Body of pancreas (tissue), 4 donors: ENCODE measurements at regions not wholly inside any gene's neighbourhood (a gene's known extent, or its start where the extent isn't known, plus 50 kb on each side); places are given as distances from the start of the nearest gene placed in this dataset.

Experiments
- POLR2A ChIP-seq, 3 donors: fragments of 450-650 bp; IDR thresholded peaks; one replicate each; pipeline ENCODE4 v1.6.1; 2016; ENCODE audit warnings: antibody characterized with exemption in 3 of 3, mild to moderate bottlenecking in 2 of 3
- TF ChIP-seq, protein P1 (sequence below), 7 experiments: fragments of 450-650 bp in 4 of 7; fragments of 200-600 bp in 3 of 7; sonication (generic) in 3 of 7; IDR thresholded peaks; one replicate each; pipeline ENCODE4 v1.5.1; 2016 to 2019; ENCODE audit warnings: antibody characterized with exemption in 7 of 7

DNA sequence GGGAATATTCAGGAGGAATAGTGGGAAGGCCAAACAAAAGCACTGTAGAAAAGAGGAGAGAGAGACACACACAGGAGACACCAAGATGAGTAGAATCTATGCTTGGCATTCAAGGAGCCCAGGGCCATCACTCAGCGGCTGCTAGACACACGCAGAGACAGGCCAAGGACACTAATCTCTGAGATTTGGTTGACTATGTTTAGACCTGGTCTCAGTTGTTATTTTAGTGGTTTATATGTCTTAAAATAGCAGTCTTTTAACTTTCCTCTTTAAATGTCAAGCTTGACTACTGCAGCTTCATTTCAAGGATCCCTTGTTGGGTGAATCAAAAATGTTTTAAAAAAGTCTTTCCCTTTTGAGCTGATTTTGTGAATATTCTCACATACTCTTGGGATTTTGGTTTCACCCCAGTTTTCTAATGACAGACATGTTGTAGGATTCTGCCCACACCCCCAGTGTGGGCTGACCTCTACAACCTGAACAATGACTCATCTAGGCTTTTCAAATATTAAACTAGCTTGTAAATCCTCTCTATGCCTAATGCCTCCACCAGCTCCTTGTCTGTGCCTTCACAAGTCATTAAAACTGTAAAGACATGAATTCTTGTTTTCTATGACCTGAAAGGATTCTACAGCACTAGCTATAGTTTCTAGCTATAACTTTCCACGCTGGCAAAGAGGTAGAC is 142.7 kb upstream of the EXOC2 start:
- no peak for TF ChIP-seq POLR2A (IDR thresholded peaks at IDR 0.05)
- TF ChIP-seq, protein P1, sequence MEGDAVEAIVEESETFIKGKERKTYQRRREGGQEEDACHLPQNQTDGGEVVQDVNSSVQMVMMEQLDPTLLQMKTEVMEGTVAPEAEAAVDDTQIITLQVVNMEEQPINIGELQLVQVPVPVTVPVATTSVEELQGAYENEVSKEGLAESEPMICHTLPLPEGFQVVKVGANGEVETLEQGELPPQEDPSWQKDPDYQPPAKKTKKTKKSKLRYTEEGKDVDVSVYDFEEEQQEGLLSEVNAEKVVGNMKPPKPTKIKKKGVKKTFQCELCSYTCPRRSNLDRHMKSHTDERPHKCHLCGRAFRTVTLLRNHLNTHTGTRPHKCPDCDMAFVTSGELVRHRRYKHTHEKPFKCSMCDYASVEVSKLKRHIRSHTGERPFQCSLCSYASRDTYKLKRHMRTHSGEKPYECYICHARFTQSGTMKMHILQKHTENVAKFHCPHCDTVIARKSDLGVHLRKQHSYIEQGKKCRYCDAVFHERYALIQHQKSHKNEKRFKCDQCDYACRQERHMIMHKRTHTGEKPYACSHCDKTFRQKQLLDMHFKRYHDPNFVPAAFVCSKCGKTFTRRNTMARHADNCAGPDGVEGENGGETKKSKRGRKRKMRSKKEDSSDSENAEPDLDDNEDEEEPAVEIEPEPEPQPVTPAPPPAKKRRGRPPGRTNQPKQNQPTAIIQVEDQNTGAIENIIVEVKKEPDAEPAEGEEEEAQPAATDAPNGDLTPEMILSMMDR (IDR thresholded peaks at IDR 0.05), result no peak
